ENCODE measurements at regions not wholly inside any gene's neighbourhood (a gene's known extent, or its start where the extent isn't known, plus 50 kb on each side); places are given as distances from the start of the nearest gene placed in this dataset.

DNA sequence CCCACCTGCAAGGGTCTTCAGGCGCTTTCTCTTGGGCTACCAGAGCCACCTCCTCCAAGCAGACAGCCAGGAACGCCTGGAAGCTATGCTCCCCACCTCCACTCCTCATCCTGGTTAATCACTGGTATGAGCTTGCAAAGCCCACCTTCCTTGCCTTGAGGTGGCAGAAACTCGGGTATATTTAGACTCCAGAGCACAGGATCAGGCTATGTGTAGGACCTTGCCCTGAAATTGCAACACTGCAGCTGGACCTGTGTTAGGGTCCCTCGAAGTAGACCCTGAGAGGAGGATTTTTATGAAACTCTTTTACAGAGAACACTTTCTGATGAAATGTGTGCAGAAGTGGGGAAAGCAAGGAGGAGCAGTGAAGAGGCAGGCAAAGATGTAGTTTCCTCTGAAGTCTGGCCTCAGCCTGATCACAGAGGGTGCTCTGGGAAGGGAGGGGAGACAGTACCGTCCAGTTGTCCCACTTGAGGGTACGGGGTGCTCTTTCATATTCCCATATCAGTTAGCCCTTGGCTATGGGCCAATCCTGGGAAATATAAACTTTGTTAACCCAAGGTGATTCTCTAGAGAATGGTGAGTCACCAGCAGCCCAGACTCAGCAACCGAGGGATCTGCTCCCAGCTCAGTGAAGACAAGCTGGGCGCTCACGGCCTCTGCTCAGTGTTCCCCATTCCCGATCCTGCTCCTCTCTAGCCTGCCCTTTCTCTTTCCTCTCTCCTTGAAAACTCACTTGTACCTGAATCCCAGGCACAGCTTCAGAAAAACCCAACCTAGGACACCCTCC lies 157.9 kb downstream of the UQCRFS1 start:
- no peak for TF ChIP-seq MAX (IDR thresholded peaks at IDR 0.05)

DNA sequence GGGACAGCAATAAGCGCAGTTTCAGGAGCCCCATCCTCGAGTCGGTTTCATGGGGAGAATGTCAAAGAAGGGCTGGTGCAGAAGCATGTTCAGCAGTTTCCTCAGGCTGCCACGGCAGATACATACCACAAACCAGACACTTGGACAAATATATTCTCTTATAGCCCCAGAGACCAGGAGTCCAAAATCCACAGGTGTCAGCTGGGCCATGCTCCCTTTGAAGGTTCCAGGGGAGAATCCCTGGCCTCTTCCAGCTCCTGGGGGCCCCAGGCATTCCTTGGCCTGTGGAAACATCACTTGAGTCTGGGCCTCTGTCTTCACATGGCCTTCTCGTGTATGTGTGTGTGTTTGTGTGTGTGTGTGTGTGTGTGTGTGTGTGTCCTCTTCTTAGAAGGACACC lies 164.1 kb downstream of the UQCRFS1 start:
- TF ChIP-seq EP300 (IDR thresholded peaks at IDR 0.05; ENCODE audit: borderline replicate concordance) (no peak), CREB1 (IDR thresholded peaks at IDR 0.05; ENCODE audit: low read depth) (no peak), ZBTB7A (IDR thresholded peaks at IDR 0.05; ENCODE audit: low read depth) (no peak), TEAD4 (IDR thresholded peaks at IDR 0.05) (no peak), NFIC (IDR thresholded peaks at IDR 0.05) (no peak), RAD21 (IDR thresholded peaks at IDR 0.05; ENCODE audit: low read depth) (no peak), CEBPB (IDR thresholded peaks at IDR 0.05) (no peak)

DNA sequence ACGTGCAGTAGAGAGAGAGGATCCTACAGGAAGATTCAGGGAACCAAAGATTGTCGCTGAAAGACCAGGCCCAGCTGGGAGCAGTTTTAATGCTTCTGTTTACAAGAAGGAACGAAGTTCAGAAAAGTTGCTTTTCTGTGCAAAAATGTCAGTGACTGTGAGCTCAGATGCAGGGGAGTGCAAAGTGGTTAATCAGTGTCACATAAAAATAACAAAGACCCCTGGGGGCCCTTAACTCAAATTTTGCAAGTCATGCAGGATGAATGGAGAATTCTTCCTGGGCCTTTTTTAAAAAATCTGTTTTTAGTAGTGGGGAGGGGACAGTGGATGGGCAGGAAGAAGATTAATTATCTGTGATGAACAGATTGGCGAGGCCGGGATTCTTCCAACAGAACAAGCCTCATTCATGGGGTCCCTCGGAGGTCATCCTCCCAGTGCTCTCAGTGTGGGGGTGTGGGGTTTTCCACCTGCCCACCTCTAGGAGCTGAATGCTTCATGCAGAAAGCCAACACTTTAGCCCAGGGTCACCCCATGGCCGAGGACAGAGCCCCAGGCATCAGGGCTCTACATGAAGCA lies 167.2 kb downstream of the UQCRFS1 start:
- TF ChIP-seq RAD21 (IDR thresholded peaks at IDR 0.05; ENCODE audit: low read depth) (no peak), ZBTB7A (IDR thresholded peaks at IDR 0.05; ENCODE audit: low read depth) (no peak), EGR1 (IDR thresholded peaks at IDR 0.05) (no peak), TEAD4 (IDR thresholded peaks at IDR 0.05) (no peak), EP300 (IDR thresholded peaks at IDR 0.05; ENCODE audit: borderline replicate concordance) (no peak), CREB1 (IDR thresholded peaks at IDR 0.05; ENCODE audit: low read depth) (no peak), TCF12 (IDR thresholded peaks at IDR 0.05; ENCODE audit: low read depth) (no peak), YY1 (IDR thresholded peaks at IDR 0.05; ENCODE audit: low read depth) (no peak), MAX (IDR thresholded peaks at IDR 0.05) (no peak), NFIC (IDR thresholded peaks at IDR 0.05) (no peak), FOXM1 (IDR thresholded peaks at IDR 0.05; ENCODE audit: borderline replicate concordance, low read depth) (no peak)

- TF ChIP-seq TAF1 (IDR thresholded peaks at IDR 0.05; ENCODE audit: low read depth): no peak
- TF ChIP-seq EP300 (IDR thresholded peaks at IDR 0.05; ENCODE audit: borderline replicate concordance): no peak
- no peak for TF ChIP-seq CREB1 (IDR thresholded peaks at IDR 0.05; ENCODE audit: low read depth)
- no peak for TF ChIP-seq FOXM1 (IDR thresholded peaks at IDR 0.05; ENCODE audit: borderline replicate concordance, low read depth)
- no peak for TF ChIP-seq MAX (IDR thresholded peaks at IDR 0.05)
- no peak for TF ChIP-seq CEBPB (IDR thresholded peaks at IDR 0.05)
- no peak for TF ChIP-seq YY1 (IDR thresholded peaks at IDR 0.05; ENCODE audit: low read depth)
- TF ChIP-seq, protein P1, sequence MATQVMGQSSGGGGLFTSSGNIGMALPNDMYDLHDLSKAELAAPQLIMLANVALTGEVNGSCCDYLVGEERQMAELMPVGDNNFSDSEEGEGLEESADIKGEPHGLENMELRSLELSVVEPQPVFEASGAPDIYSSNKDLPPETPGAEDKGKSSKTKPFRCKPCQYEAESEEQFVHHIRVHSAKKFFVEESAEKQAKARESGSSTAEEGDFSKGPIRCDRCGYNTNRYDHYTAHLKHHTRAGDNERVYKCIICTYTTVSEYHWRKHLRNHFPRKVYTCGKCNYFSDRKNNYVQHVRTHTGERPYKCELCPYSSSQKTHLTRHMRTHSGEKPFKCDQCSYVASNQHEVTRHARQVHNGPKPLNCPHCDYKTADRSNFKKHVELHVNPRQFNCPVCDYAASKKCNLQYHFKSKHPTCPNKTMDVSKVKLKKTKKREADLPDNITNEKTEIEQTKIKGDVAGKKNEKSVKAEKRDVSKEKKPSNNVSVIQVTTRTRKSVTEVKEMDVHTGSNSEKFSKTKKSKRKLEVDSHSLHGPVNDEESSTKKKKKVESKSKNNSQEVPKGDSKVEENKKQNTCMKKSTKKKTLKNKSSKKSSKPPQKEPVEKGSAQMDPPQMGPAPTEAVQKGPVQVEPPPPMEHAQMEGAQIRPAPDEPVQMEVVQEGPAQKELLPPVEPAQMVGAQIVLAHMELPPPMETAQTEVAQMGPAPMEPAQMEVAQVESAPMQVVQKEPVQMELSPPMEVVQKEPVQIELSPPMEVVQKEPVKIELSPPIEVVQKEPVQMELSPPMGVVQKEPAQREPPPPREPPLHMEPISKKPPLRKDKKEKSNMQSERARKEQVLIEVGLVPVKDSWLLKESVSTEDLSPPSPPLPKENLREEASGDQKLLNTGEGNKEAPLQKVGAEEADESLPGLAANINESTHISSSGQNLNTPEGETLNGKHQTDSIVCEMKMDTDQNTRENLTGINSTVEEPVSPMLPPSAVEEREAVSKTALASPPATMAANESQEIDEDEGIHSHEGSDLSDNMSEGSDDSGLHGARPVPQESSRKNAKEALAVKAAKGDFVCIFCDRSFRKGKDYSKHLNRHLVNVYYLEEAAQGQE (IDR thresholded peaks at IDR 0.05; ENCODE audit: low read depth): no peak
- no peak for TF ChIP-seq TEAD4 (IDR thresholded peaks at IDR 0.05)
- TF ChIP-seq EGR1 (IDR thresholded peaks at IDR 0.05): no peak
- TF ChIP-seq NFIC (IDR thresholded peaks at IDR 0.05): no peak
- TF ChIP-seq RAD21 (IDR thresholded peaks at IDR 0.05; ENCODE audit: low read depth): no peak
- TF ChIP-seq USF1 (IDR thresholded peaks at IDR 0.05): no peak
These were observed 168.9 kb downstream of the UQCRFS1 start for GRCh38 chr19:29044037-29044436.

DNA sequence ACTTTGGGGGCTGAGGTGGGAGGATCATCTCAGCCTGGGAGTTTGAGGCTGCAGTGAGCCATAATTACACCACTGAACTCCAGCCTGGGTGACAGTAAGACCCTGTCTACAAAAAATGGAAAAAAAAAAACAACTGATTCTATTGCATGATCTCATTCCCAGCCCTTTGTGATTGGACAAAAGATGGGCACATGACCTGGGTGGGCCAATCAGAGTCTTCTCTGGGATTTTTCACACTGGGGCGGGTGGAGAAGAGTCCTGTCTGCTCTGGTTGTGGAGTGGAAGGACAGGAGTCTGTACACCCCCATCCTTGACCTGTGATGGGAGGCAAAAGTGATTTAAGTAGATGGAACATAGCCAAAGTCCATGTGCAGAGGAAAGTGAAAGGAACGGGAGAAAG lies 170.5 kb downstream of the UQCRFS1 start:
- TF ChIP-seq YY1 (IDR thresholded peaks at IDR 0.05; ENCODE audit: low read depth) (no peak), EP300 (IDR thresholded peaks at IDR 0.05; ENCODE audit: borderline replicate concordance) (no peak), ZBTB7A (IDR thresholded peaks at IDR 0.05; ENCODE audit: low read depth) (no peak), FOXM1 (IDR thresholded peaks at IDR 0.05; ENCODE audit: borderline replicate concordance, low read depth) (no peak), CEBPB (IDR thresholded peaks at IDR 0.05) (no peak), CREB1 (IDR thresholded peaks at IDR 0.05; ENCODE audit: low read depth) (no peak), NFIC (IDR thresholded peaks at IDR 0.05) (no peak), RAD21 (IDR thresholded peaks at IDR 0.05; ENCODE audit: low read depth) (no peak)
- TF ChIP-seq, protein P1 (IDR thresholded peaks at IDR 0.05; ENCODE audit: low read depth): no peak

GRCh38 chr19:29040951-29041350 lies 172.0 kb downstream of the UQCRFS1 start:
- no peak for TF ChIP-seq EGR1 (IDR thresholded peaks at IDR 0.05)
- TF ChIP-seq YY1 (IDR thresholded peaks at IDR 0.05; ENCODE audit: low read depth): no peak
- TF ChIP-seq TAF1 (IDR thresholded peaks at IDR 0.05; ENCODE audit: low read depth): no peak
- TF ChIP-seq USF1 (IDR thresholded peaks at IDR 0.05): no peak
- no peak for TF ChIP-seq TCF12 (IDR thresholded peaks at IDR 0.05; ENCODE audit: low read depth)
- no peak for TF ChIP-seq ZBTB7A (IDR thresholded peaks at IDR 0.05; ENCODE audit: low read depth)
- TF ChIP-seq EP300 (IDR thresholded peaks at IDR 0.05; ENCODE audit: borderline replicate concordance): no peak

Measured in Ishikawa (cell line).